NCI-H774 (cell line): ENCODE measurements at regions not wholly inside any gene's neighbourhood (a gene's known extent, or its start where the extent isn't known, plus 50 kb on each side); places are given as distances from the start of the nearest gene placed in this dataset.

Source experiments
- DNase-seq: peaks from one replicate; lab custom pipeline; 2025; lab: John Stamatoyannopoulos, UW

DNA sequence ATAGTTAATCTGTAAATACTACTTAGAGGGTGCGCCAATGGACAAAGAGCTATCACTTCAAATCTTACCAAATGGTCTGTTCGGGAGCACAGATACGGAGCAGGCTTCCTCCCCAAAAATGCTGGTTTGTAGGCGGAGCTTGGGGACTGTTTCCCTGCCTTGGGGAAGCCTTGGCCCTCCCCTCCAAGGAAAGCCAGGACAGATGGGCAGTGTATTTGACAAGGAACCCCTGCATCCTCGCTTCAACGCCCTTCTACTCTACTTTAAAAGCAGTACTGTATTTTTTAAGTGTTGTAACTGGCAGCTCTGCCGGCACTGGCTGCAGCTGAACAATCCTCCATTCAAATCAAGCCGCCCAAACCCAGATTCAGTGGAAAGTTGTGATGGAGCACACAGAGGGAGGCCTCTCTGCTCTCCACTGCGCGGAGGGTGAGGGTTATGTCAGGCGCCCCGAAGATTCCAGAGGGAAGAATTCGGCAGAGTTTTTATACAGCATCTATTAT is 83.1 kb upstream of the FNDC3B start:
- DNase-seq, result no peak

GRCh38 chr3:171956705-171957104 is 82.7 kb upstream of the FNDC3B start:
- no peak for DNase-seq

DNA sequence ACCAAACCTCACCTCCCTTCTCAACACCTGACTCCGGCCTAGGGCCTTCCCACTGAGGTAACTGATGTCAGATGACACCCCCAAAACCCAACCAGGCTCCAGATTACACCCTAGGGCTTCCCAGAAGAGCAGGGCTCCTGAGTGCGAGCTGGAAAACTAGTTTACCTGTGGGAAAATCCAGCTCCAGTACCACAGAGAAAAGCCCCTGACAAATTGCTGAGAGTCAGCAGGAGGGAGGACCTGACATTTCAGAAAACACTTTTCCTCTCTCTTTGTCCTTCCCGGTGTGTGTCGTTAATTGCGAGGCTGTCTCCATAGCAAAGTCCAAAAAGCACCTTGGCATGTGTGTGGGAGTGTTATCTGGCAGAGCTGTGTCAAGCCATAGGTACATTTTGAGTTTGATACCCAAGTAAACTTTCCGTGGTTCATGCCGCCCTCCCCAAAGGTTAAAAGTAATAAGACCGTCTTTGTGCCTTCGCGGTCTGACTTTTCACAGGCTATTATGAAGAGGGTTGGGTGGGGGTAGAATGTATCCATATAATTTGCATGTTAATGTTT is 79.8 kb upstream of the FNDC3B start:
- no peak for DNase-seq

- no peak for DNase-seq
Measured at GRCh38 chr3:171960159-171960558, 79.2 kb upstream of the FNDC3B start.

- DNase-seq, result no peak
Measured at GRCh38 chr3:171962137-171962720, 77.1 kb upstream of the FNDC3B start.

GRCh38 chr3:171963546-171963945 is 75.8 kb upstream of the FNDC3B start:
- no peak for DNase-seq

DNA sequence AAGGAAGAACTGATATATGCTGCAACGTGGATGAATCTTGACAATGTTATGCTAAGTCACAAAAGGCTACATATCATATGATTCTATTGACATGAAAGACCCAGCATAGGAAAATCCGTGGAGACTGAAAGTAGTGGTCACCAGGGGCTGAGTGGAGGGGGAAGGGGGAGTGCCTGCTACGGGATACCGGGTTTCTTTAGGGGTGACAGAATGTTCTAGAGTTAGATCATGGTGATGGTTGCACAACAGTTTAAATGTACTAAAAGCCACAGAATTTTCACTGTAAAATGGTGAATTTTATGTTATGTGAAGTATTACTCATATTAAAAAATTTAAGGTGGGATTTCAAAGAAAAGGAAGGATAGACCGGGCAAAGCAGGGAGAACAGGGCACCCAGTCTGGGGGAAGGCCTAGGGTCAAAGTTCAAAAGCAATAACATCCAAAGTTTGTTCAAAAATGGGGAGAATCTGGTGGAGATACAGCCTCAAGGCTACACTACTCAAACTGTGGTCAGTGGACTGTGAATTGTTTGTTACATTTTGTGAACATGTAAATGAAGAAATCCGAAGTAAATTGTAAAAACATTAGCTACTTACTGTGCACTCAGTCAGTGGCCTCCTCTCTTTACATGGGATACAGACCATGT is 74.2 kb upstream of the FNDC3B start:
- DNase-seq, result no peak

DNA sequence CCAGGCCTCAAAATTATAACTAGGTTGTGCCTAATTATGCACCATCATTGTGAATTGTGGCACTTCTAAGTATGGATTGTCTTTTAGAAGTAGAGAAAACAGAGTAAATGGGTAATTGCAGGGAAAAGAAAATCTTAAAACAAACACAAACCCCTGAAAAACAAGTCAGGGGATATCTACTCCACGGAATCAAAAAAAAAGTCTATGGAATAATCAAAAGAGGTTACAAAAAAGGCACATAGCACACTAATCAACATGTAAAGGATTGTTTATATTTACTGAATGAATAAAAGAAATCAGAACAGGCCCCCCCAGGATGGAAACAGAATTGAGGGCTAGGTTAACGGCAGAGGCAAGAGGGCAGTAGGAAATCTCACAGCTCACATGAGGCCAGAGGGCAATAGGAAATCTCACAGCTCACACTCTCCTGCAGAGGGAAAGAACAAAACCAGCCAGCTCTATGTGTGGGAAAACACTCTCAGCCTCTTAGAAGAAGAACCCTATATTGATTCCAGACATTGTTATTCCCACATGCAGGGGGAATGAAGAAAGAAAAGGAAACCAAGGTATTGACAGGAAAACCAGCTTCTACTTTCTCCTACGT is 72.7 kb upstream of the FNDC3B start:
- no peak for DNase-seq

- DNase-seq, result peak; percentile 7
Measured at GRCh38 chr3:171967137-171967783, 72.1 kb upstream of the FNDC3B start.

- no peak for DNase-seq
Measured at GRCh38 chr3:171967932-171968678, 71.3 kb upstream of the FNDC3B start.

DNA sequence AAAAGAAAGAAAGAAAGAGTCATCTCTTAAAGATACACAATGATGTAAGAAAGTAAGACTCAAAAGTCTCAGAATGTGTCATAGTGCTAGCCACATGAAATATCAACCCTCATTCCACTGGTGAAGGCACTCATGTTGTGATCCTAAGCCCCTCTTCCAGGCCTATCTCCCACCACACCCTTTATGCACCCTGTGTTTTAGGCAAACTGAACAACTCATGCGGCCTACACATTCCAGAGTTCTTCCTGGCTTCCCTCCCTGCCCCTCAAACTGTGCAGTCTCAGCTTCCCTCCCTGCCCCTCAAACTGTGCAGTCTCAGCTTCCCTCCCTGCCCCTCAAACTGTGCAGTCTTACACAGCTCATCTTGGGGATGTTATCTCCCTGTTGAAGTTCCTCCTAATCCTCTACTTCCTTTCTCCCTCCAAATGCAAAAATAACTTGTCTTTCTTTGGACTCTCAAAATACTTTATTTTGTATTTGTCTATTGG is 69.0 kb upstream of the FNDC3B start:
- no peak for DNase-seq

GRCh38 chr3:171971919-171972514 is 67.4 kb upstream of the FNDC3B start:
- DNase-seq, result no peak

- DNase-seq, result no peak
Measured at GRCh38 chr3:171972871-171973348, 66.5 kb upstream of the FNDC3B start.

- DNase-seq, result no peak
Measured at GRCh38 chr3:171974986-171975837, 64.2 kb upstream of the FNDC3B start.

GRCh38 chr3:171976526-171976925 is 62.9 kb upstream of the FNDC3B start:
- DNase-seq, result no peak

DNA sequence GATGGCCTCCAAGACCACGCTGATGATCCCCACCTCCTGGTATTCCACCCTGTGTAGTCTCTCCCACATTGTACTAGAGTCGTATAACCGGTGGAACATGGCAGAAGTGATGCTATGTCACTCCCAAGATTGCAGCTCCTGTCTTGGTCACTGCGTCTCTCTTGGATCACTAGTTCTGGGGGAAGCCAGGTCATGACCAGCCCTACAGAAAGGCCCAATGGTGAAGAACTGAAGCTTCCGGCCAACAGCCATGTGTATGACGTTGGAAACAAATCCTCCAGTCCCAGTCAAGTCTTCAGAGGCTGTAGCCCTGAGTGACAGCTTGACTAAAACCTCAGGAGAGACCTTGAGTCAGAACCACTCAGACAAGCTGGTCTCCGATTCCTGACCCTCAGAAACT is 61.9 kb upstream of the FNDC3B start:
- DNase-seq, result no peak

GRCh38 chr3:171977860-171978259 is 61.5 kb upstream of the FNDC3B start:
- no peak for DNase-seq

DNA sequence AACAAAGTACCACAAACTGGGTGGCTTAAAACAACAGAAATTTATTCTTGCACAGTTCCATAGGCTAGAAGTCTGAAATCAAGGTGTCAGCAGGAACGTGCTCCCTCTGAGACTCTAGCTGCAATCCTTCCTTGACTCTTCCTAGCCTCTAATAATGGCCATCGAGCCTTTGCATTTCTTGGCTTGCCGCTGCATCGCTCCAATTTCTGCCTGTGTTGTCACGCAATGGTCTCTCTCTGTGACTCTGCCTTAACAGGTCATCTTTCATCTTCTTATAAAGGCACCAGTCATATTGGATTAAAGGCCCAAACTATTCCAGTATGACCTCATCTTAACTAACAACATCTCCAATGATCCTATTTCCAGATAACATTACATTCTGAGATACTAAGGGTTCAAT is 61.0 kb upstream of the FNDC3B start:
- no peak for DNase-seq

DNA sequence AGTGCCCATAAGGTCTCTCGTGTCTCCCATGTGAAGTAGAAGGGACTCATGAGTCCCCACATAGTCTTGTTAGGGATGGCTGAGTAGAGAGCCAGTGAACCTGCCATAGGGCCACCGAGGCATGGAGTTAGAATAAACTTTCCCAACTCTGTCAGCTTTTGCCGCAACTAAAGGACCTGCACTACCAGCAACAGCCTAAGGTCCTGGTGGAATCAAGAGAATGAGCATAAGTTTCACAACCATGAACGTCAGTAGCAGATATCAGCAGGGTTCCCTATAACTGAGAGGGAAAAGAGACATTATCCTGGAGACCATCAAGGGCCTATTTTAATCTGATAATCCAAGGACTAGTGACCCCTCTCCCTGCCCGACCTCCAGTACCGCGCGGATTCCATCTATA is 60.3 kb upstream of the FNDC3B start:
- no peak for DNase-seq

GRCh38 chr3:171980578-171981270 is 58.7 kb upstream of the FNDC3B start:
- no peak for DNase-seq
